Activated CD4-positive, alpha-beta memory T cell treated with anti-CD3 and anti-CD28 coated beads for 36 hours (primary cell): ENCODE measurements at regions not wholly inside any gene's neighbourhood (a gene's known extent, or its start where the extent isn't known, plus 50 kb on each side); places are given as distances from the start of the nearest gene placed in this dataset.
"Not testable (repeated sequence)": the region's sequence is repeated elsewhere in the genome, so short reads cannot be mapped to it uniquely, and the experiment has no call there.

Experiments
- CTCF ChIA-PET: fragments of 350-600 bp; sonication (Branson Sonifier 250); formaldehyde crosslinking; loops from one replicate; lab custom pipeline; 2021; ENCODE audit warnings: antibody characterized with exemption, inconsistent platforms; lab: Charles Lee
- POLR2A ChIA-PET: fragments of 350-600 bp; sonication (Branson Sonifier 250); formaldehyde crosslinking; loops from one replicate; lab custom pipeline; 2021; ENCODE audit warnings: antibody characterized with exemption; lab: Charles Lee
- DNase-seq: peaks from one replicate; pipeline ENCODE4 v3.0.0-alpha.2; 2020
- H3K27ac Mint-ChIP-seq: one replicate; pipeline ENCODE4 v1.8.0; 2021; ENCODE audit warnings: mixed read lengths
- H3K27me3 Mint-ChIP-seq: one replicate; pipeline ENCODE4 v1.8.0; 2021; ENCODE audit warnings: mixed read lengths
- H3K36me3 Mint-ChIP-seq: one replicate; pipeline ENCODE4 v1.8.0; 2021; ENCODE audit warnings: mixed read lengths
- H3K4me1 Mint-ChIP-seq: one replicate; pipeline ENCODE4 v1.8.0; 2021; ENCODE audit warnings: low read depth, mixed read lengths
- H3K4me3 Mint-ChIP-seq: one replicate; pipeline ENCODE4 v1.8.0; 2021; ENCODE audit warnings: mild to moderate bottlenecking, mixed read lengths
- H3K9me3 Mint-ChIP-seq: one replicate; pipeline ENCODE4 v1.8.0; 2021; ENCODE audit warnings: mixed read lengths
- intact Hi-C: fragments of 100-400 bp; cut with micrococcal nuclease; formaldehyde crosslinking; loops from one replicate; pipeline ENCODE4 v1.15.1; 2023

DNA sequence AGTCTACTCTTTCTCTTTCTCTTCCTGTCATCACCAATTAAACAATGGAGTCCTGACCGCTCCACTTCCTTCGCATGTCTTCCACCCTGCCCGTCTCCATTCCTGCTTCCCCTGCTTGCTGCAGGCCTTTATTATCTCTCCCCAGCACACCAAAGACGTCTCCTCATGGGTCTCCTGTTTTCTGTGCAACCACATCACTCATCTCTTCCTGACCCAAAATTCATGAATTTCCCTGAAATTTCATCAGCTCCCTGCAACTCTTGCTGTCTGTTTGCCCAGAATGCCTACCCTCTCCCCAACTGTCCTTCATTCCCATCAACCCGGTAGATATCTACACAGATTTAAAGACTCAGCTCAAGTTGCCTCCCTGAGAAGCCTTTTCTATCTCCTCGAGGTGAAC lies 76.7 kb upstream of the ALOX12 start:
- no peak overlapping the region for H3K4me3 Mint-ChIP-seq
- ChIA-PET POLR2A (no interaction called here), CTCF (interaction anchor here (1.4 to 8.7 kb wide), 2 partner anchors 8 to 86 kb away, joined by 7 to 257 read pairs; no protein-coding TSS in a partner anchor)
- no peak overlapping the region for H3K27ac Mint-ChIP-seq
- no peak for DNase-seq
- no peaks in the 10 kb centered on the region for H3K9me3 Mint-ChIP-seq
- intact Hi-C loops = no loop called here
- H3K36me3 Mint-ChIP-seq = no peaks in the 10 kb centered on the region
- H3K27me3 Mint-ChIP-seq = peaks cover 3% of the 10 kb centered on the region
- H3K4me1 Mint-ChIP-seq = peaks cover 6% of the 10 kb centered on the region

DNA sequence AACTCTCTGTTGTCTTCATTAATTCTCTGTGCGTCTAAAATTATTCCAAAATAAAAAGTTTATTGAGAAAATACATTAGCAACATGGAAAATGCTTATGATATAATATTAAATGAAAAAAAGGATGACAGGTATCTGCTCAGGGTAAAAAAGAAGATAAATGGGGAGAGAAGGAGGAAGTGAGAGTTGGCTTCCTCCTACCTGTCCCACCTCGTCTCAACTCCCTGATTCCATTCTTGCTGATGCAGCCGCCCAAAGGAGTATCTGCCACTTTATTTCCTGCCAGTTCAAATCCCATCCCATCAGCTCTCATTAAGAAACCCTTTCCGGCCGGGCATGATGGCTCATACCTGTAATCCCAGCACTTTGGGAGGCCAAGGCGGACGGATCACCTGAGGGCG lies 72.5 kb upstream of the ALOX12 start:
- Mint-ChIP-seq H3K4me3 (no peak overlapping the region), H3K4me1 (peaks cover 13% of the 10 kb centered on the region), H3K27me3 (no peaks in the 10 kb centered on the region), H3K27ac (no peak overlapping the region), H3K9me3 (no peaks in the 10 kb centered on the region), H3K36me3 (no peaks in the 10 kb centered on the region)
- intact Hi-C loops = no loop called here
- no peak for DNase-seq
- ChIA-PET POLR2A (no interaction called here), CTCF (interaction anchor here (1.3 to 1.6 kb wide), 4 partner anchors 9 to 80 kb away, joined by 4 read pairs; no protein-coding TSS in a partner anchor)

GRCh38 chr17:6924208-6924607 lies 71.6 kb upstream of the ALOX12 start:
- H3K9me3 Mint-ChIP-seq = no peaks in the 10 kb centered on the region
- H3K27ac Mint-ChIP-seq = no peak overlapping the region
- H3K4me3 Mint-ChIP-seq = no peak overlapping the region
- no peak for DNase-seq
- CTCF ChIA-PET = interaction anchor here (1.3 to 1.6 kb wide), 3 partner anchors 10 to 80 kb away, joined by 4 read pairs; no protein-coding TSS in a partner anchor
- H3K4me1 Mint-ChIP-seq = peaks cover 13% of the 10 kb centered on the region
- no peaks in the 10 kb centered on the region for H3K27me3 Mint-ChIP-seq
- intact Hi-C loops = no loop called here
- no peaks in the 10 kb centered on the region for H3K36me3 Mint-ChIP-seq
- POLR2A ChIA-PET = no interaction called here

- Mint-ChIP-seq H3K4me3 (no peak overlapping the region), H3K4me1 (peaks cover 13% of the 10 kb centered on the region), H3K9me3 (no peaks in the 10 kb centered on the region), H3K27ac (no peak overlapping the region), H3K27me3 (no peaks in the 10 kb centered on the region), H3K36me3 (no peaks in the 10 kb centered on the region)
- POLR2A ChIA-PET = interaction anchor here (0.7 kb wide), 1 partner anchor 94 kb away, joined by 3 read pairs; no protein-coding TSS in a partner anchor
- DNase-seq = no peak
- CTCF ChIA-PET = interaction anchor here (1.3 kb wide), 2 partner anchors 14 to 78 kb away, joined by 3 to 4 read pairs; no protein-coding TSS in a partner anchor
- intact Hi-C loops = no loop called here
These were observed 69.2 kb upstream of the ALOX12 start for GRCh38 chr17:6926667-6927066.

DNA sequence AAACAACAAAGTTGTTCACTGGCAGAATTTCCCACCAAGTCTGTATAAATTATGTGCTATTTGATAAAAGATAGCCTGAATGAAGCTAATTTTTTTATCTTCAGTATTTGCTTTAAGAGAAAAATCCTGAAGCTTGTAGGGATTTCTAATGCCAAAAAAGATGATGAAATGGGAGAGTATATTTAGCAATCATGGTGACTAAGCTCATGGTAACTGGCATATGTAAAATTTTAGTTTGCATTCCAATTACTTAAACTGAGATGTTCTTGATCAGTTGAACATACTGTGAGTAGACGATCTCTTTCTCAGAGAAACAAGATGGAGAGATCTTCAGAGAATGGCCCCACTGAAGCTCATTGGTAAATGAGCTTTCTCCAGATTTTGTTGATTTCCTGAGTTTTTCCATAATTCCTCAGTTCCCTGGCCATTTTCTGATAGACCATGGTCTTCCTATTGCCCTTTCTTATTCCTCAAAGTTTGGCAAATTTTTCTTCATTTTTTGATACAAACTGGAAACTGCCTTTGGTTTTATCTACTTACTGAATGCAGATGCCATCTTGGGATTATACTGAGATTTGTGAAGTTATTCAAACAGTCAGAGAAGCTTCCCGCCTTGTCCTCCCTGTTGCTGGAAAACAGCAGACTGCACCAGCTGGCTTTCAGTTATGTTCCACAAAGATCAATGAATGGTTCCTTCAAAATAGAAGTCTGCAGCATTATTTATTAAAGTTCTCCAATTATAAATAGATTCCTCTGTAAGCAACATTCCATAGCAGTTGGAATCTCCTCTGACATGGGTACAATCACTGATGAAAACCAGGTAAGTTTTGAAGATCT lies 68.3 kb upstream of the ALOX12 start:
- no peak for DNase-seq
- intact Hi-C loops = no loop called here
- Mint-ChIP-seq H3K4me1 (peaks cover 13% of the 10 kb centered on the region), H3K4me3 (no peak overlapping the region), H3K36me3 (no peaks in the 10 kb centered on the region), H3K9me3 (no peaks in the 10 kb centered on the region), H3K27me3 (no peaks in the 10 kb centered on the region), H3K27ac (no peak overlapping the region)
- POLR2A ChIA-PET = no interaction called here
- CTCF ChIA-PET = interaction anchor here (0.5 to 2.0 kb wide), 4 partner anchors 13 to 77 kb away, joined by 3 to 11 read pairs (median 4); no protein-coding TSS in a partner anchor

DNA sequence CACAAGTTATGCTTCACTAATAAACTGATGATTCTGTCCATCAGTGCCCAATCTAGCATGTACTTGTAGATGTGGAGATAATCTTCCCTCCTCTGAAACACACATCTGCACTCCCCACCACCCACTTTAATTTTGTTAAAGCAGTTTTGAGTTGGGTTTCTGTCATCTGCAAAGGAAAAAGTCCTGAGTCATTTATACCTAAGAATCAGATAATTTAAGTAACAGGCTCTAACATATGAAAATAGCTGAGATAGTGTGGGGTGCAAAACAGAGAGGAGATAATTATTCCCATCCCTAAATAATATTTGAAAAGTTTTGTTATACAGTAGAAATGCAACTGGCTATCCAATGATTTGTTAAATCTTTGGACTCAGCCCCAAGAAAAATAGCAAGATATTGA lies 67.7 kb upstream of the ALOX12 start:
- intact Hi-C loops = no loop called here
- Mint-ChIP-seq H3K27me3 (no peaks in the 10 kb centered on the region), H3K4me3 (no peak overlapping the region), H3K4me1 (peaks cover 13% of the 10 kb centered on the region), H3K27ac (no peak overlapping the region), H3K9me3 (no peaks in the 10 kb centered on the region), H3K36me3 (no peaks in the 10 kb centered on the region)
- ChIA-PET POLR2A (no interaction called here), CTCF (interaction anchor here (2.0 to 2.7 kb wide), 2 partner anchors 17 to 76 kb away, joined by 11 read pairs; no protein-coding TSS in a partner anchor)
- DNase-seq = no peak

DNA sequence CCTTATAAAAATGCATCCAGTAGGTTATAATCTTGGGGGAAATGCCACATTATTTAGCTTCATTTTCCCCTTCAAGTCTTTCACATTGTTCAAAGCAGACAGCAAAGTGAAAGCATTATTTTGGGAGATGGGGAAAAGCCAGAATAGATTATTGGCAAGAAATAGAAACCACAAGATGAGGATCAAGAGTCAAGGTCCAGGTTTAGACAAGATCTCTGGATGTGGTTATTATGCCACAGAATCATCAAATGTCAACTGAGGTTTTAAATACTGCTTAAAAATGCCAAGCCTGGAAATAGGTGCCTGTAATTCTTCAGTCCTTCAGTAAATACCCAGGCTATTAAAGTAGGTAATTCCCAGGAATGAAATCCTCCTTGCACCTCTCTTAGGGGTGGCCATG lies 65.1 kb upstream of the ALOX12 start:
- intact Hi-C loops = no loop called here
- POLR2A ChIA-PET = no interaction called here
- Mint-ChIP-seq H3K4me1 (peaks cover 8% of the 10 kb centered on the region), H3K4me3 (no peak overlapping the region), H3K9me3 (peaks cover 5% of the 10 kb centered on the region), H3K27me3 (no peaks in the 10 kb centered on the region), H3K36me3 (peaks cover 5% of the 10 kb centered on the region), H3K27ac (no peak overlapping the region)
- CTCF ChIA-PET = interaction anchor here (2.7 kb wide), 1 partner anchor 74 kb away, joined by 11 read pairs; no protein-coding TSS in a partner anchor
- DNase-seq = no peak

GRCh38 chr17:6934544-6934943 lies 61.3 kb upstream of the ALOX12 start:
- H3K27ac Mint-ChIP-seq, POLR2A ChIA-PET, H3K4me1 Mint-ChIP-seq, H3K4me3 Mint-ChIP-seq, H3K27me3 Mint-ChIP-seq, intact Hi-C loops, DNase-seq, H3K36me3 Mint-ChIP-seq, H3K9me3 Mint-ChIP-seq: not testable (repeated sequence)
- CTCF ChIA-PET = interaction anchor here (1.2 to 2.6 kb wide), 4 partner anchors 20 to 70 kb away, joined by 3 to 7 read pairs (median 4); no protein-coding TSS in a partner anchor

DNA sequence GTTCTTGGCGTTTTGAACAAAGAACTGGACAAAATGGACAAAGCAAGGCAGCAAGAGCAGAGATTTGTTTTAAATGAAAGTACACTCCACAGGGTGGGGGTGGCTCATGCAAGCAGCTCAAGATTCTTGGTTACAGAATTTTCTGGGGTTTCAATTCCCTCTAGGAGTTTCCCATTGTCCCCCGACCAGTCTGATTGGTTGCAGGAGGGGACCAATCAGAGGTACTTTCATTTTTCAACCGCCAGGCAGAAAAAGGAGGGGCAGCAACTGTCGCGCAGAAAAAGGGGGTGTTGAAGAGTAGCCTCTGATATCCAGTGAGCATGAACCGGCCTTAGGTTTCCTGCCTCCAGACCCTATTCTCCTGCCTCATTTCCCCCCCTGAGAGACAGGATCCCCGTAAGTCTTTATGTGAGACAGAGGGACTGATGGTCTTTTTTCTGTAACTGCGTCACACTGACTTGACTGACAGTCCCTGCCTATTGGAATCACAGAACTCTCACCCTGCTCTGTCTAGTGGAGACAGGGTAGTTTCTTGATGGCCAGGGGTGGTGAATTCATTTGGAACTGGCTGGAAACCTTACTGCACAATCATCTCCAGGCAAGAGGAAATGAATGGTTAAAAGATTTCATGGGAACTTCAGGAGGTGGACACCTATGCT lies 59.4 kb upstream of the ALOX12 start:
- Mint-ChIP-seq H3K4me3 (peak overlapping the region; percentile 31), H3K9me3 (peaks cover 5% of the 10 kb centered on the region), H3K27me3 (no peaks in the 10 kb centered on the region), H3K36me3 (peaks cover 5% of the 10 kb centered on the region), H3K27ac (no peak overlapping the region), H3K4me1 (peaks cover 3% of the 10 kb centered on the region)
- ChIA-PET POLR2A (no interaction called here), CTCF (interaction anchor here (2.1 kb wide), 1 partner anchor 22 kb away, joined by 6 read pairs; no protein-coding TSS in a partner anchor)
- intact Hi-C loops = no loop called here
- DNase-seq = peak; percentile 32

DNA sequence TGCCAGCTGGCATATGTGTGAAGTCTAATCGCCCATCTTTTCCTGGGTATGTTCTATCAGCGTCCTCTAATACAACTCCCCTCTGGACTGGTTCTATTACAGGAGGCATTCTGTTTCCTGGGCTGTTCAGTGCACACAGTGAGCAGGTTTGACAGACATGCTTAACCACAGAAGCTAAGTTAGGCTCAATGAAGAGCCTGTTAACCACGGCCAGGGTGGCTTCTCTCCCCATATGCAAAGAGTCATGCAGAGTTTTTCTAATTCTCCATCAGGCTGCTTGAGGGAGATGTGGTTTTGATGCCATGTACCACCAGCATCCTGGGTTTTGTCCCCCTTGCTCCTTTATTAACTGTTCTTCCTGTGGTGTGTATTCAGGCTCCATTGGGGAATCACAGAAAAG lies 57.2 kb upstream of the ALOX12 start:
- peaks cover 5% of the 10 kb centered on the region for H3K36me3 Mint-ChIP-seq
- peak overlapping the region; percentile 14 for H3K27ac Mint-ChIP-seq
- peaks cover 3% of the 10 kb centered on the region for H3K4me1 Mint-ChIP-seq
- H3K4me3 Mint-ChIP-seq = no peak overlapping the region
- ChIA-PET POLR2A (no interaction called here), CTCF (interaction anchor here (0.7 to 1.8 kb wide), 4 partner anchors 24 to 66 kb away, joined by 3 to 5 read pairs (median 3); no protein-coding TSS in a partner anchor)
- H3K9me3 Mint-ChIP-seq = peaks cover 5% of the 10 kb centered on the region
- no peaks in the 10 kb centered on the region for H3K27me3 Mint-ChIP-seq
- intact Hi-C loops = no loop called here
- no peak for DNase-seq

GRCh38 chr17:6940186-6940649 lies 55.6 kb upstream of the ALOX12 start:
- no peak for DNase-seq
- Mint-ChIP-seq H3K36me3 (no peaks in the 10 kb centered on the region), H3K4me1 (peaks cover 3% of the 10 kb centered on the region), H3K27me3 (no peaks in the 10 kb centered on the region), H3K27ac (peak overlapping the region; percentile 28), H3K9me3 (no peaks in the 10 kb centered on the region), H3K4me3 (peak overlapping the region; percentile 65)
- ChIA-PET CTCF (interaction anchor here (1.0 to 1.8 kb wide), 3 partner anchors 26 to 64 kb away, joined by 3 to 5 read pairs (median 4); no protein-coding TSS in a partner anchor), POLR2A (interaction anchor here (0.7 kb wide), 1 partner anchor 26 kb away, joined by 3 read pairs; no protein-coding TSS in a partner anchor)
- intact Hi-C loops = no loop called here

DNA sequence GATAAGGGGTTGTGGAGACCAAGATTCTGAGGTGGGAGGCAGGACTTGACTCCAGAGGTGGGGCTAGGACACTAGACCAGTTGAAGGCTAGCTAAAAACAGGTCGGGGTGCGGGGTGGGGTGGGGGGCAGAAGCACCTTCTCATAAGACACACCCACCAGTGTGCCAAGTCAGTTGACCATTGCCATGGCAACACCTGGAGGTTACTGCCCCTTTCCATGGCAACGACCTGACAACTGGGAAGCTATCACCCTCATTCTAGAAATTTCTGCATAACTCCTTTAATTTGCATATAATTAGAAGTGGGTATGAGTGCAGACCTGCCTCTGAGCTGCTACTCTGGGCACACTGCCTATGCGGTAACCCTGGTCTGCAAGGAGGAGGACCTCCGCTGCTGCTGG lies 53.9 kb upstream of the ALOX12 start:
- H3K4me3 Mint-ChIP-seq = no peak overlapping the region
- POLR2A ChIA-PET = no interaction called here
- no peak overlapping the region for H3K27ac Mint-ChIP-seq
- no peaks in the 10 kb centered on the region for H3K27me3 Mint-ChIP-seq
- no peaks in the 10 kb centered on the region for H3K36me3 Mint-ChIP-seq
- peaks cover 3% of the 10 kb centered on the region for H3K4me1 Mint-ChIP-seq
- intact Hi-C loops = no loop called here
- no peaks in the 10 kb centered on the region for H3K9me3 Mint-ChIP-seq
- CTCF ChIA-PET = interaction anchor here (1.4 to 1.5 kb wide), 2 partner anchors 31 kb away, joined by 4 to 6 read pairs; no protein-coding TSS in a partner anchor
- no peak for DNase-seq
